ENCODE measurements at regions not wholly inside any gene's neighbourhood (a gene's known extent, or its start where the extent isn't known, plus 50 kb on each side); places are given as distances from the start of the nearest gene placed in this dataset.
A peak's percentile ranks its signal among the peaks of the same experiment; 100 is the strongest.

- intact Hi-C loops (cut with DNase I), result no loop called here
Observed at GRCh38 chr15:38885001-38885400, 320.4 kb upstream of the RASGRP1 start.

GRCh38 chr15:38885471-38885952, 320.9 kb upstream of the RASGRP1 start:
- peak; percentile 57 for ATAC-seq (ENCODE audit: poor library complexity)
- intact Hi-C loops (cut with DNase I), result no loop called here
- no peak for DNase-seq

More at GRCh38 chr15:38885001-38885400, 320.4 kb upstream of the RASGRP1 start:
- ATAC-seq (ENCODE audit: poor library complexity) (peak; percentile 54), DNase-seq (no peak)

GRCh38 chr15:38886315-38887163, 321.9 kb upstream of the RASGRP1 start:
- DNase-seq, result no peak
- no peak for ATAC-seq (ENCODE audit: poor library complexity)
- intact Hi-C loops (cut with DNase I), result no loop called here

- no peak for ATAC-seq (ENCODE audit: poor library complexity)
- intact Hi-C loops (cut with DNase I), result no loop called here
- no peak for DNase-seq
Observed at GRCh38 chr15:38888701-38889221, 324.1 kb upstream of the RASGRP1 start.

GRCh38 chr15:38890194-38890593, 325.6 kb upstream of the RASGRP1 start:
- ATAC-seq (ENCODE audit: poor library complexity) (no peak), DNase-seq (no peak)
- intact Hi-C loops (cut with DNase I), result no loop called here

- ATAC-seq (ENCODE audit: poor library complexity) (no peak), DNase-seq (no peak)
- intact Hi-C loops (cut with DNase I), result no loop called here
Observed at GRCh38 chr15:38893925-38894242, 329.3 kb upstream of the RASGRP1 start.

- intact Hi-C loops (cut with DNase I), result no loop called here
- no peak for ATAC-seq (ENCODE audit: poor library complexity)
Observed at GRCh38 chr15:38894243-38894948, 329.8 kb upstream of the RASGRP1 start.

GRCh38 chr15:38895326-38896255, 331.0 kb upstream of the RASGRP1 start:
- intact Hi-C loops (cut with DNase I), result no loop called here
- no peak for ATAC-seq (ENCODE audit: poor library complexity)

More at GRCh38 chr15:38894243-38894948, 329.8 kb upstream of the RASGRP1 start:
- DNase-seq, result no peak

GRCh38 chr15:38896647-38897046, 332.0 kb upstream of the RASGRP1 start:
- DNase-seq (no peak), ATAC-seq (ENCODE audit: poor library complexity) (no peak)
- intact Hi-C loops (cut with DNase I), result no loop called here

More at GRCh38 chr15:38895326-38896255, 331.0 kb upstream of the RASGRP1 start:
- no peak for DNase-seq

- ATAC-seq (ENCODE audit: poor library complexity) (no peak), DNase-seq (no peak)
- intact Hi-C loops (cut with DNase I), result no loop called here
Observed at GRCh38 chr15:38897551-38897950, 332.9 kb upstream of the RASGRP1 start.

- no peak for DNase-seq
- intact Hi-C loops (cut with DNase I), result no loop called here
- ATAC-seq (ENCODE audit: poor library complexity), result no peak
Observed at GRCh38 chr15:38898236-38898635, 333.6 kb upstream of the RASGRP1 start.

- ATAC-seq (ENCODE audit: poor library complexity) (no peak), DNase-seq (no peak)
- intact Hi-C loops (cut with DNase I), result no loop called here
Observed at GRCh38 chr15:38899300-38899699, 334.7 kb upstream of the RASGRP1 start.

- ATAC-seq (ENCODE audit: poor library complexity) (no peak), DNase-seq (no peak)
- intact Hi-C loops (cut with DNase I), result no loop called here
Observed at GRCh38 chr15:38904298-38904697, 339.7 kb upstream of the RASGRP1 start.

- ATAC-seq (ENCODE audit: poor library complexity) (no peak), DNase-seq (no peak)
- intact Hi-C loops (cut with DNase I), result no loop called here
Observed at GRCh38 chr15:38905632-38906031, 341.0 kb upstream of the RASGRP1 start.

- ATAC-seq (ENCODE audit: poor library complexity) (no peak), DNase-seq (no peak)
- intact Hi-C loops (cut with DNase I), result no loop called here
Observed at GRCh38 chr15:38920966-38921365, 356.4 kb upstream of the RASGRP1 start.

GRCh38 chr15:38921471-38921870, 356.9 kb upstream of the RASGRP1 start:
- intact Hi-C loops (cut with DNase I), result no loop called here
- no peak for ATAC-seq (ENCODE audit: poor library complexity)

GRCh38 chr15:38928431-38928830, 363.8 kb upstream of the RASGRP1 start:
- ATAC-seq (ENCODE audit: poor library complexity) (no peak), DNase-seq (no peak)
- intact Hi-C loops (cut with DNase I), result no loop called here

More at GRCh38 chr15:38921471-38921870, 356.9 kb upstream of the RASGRP1 start:
- DNase-seq, result no peak

- ATAC-seq (ENCODE audit: poor library complexity) (no peak), DNase-seq (no peak)
- intact Hi-C loops (cut with DNase I), result no loop called here
Observed at GRCh38 chr15:38930851-38931572, 366.4 kb upstream of the RASGRP1 start.

Data from Right ventricle myocardium superior (tissue), 1 donor.